Activated CD4-positive, alpha-beta T cell treated with anti-CD3 and anti-CD28 coated beads, Interleukin-2, Interleukin-4, amounts not matched to agents 100 ng/mL and 50 ng/mL, durations not matched to agents 16 hours and 8 hours (primary cell): ENCODE measurements at regions not wholly inside any gene's neighbourhood (a gene's known extent, or its start where the extent isn't known, plus 50 kb on each side); places are given as distances from the start of the nearest gene placed in this dataset.

ENCODE experiments used
- DNase-seq: peaks from one replicate; pipeline ENCODE4 v3.0.0-alpha.2; 2020; ENCODE audit warnings: low spot score

- no peak for DNase-seq
Measured at GRCh38 chr12:5230156-5230555, 186.5 kb downstream of the KCNA5 start.

DNA sequence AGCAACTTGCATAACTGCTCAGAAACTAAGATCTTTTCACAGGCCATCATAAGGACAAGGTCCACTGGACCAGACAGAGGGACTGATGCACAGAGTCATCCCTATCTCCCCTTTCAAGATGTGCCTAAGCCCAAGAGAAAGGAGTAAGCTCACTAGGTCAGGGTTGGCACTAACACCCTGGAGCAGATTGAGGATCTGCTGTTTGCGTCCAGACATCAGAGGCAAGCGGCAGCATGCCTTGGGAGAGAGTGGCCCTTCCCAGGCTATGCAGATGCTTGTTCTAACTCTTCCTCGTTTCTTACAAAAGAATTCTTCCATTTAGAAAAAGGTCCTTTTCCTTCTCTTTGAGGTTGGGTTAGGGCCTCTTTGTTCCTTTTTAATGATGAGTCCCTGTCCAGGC is 187.2 kb downstream of the KCNA5 start:
- DNase-seq = no peak

DNA sequence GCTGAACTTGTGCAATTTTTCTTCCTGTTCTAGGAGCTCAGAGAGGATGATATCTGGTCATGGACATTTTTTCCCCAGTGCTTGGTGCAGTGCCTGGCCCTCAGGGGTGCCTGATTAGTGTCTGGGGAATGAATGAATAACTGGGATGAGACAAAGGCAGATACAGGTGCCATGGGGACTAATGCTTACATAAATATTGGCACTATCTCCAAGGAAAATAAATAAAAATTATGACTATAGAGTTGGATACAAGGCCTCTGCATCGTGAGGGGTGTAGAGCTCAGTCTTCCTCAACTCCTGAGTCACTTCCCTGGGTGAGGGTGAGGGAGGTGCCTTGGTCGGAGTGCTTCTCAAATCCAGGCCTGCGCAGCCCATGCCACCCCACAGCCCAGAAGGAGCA is 188.6 kb downstream of the KCNA5 start:
- no peak for DNase-seq

- DNase-seq = no peak
Measured at GRCh38 chr12:5232826-5233500, 189.3 kb downstream of the KCNA5 start.

DNA sequence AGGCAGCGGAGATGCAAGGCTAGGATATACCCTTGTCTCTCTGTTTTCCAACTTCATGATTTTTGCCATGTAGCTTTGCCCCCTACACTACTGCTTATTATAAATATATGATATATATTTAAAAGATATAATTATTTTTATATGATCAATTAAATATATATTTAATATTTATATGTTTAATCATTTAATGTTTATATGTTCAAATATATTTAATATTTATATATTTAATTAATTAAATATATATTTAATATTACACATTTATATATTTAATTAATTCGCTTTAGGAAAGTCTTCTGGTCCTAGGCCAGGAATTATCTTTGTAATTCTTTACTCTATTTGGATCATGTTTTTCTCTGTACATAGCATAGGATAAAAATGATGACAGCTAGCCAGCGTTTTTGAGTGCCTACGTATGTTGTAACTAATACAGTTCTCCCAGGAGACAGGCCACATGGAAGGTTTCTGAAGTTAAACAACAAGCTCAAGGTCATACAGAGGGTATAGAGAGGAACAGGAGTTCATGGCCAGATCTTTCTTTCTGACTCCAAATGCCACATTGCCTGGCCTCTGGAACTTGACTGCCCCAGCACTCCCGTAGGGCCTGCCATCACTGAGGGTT is 192.5 kb downstream of the KCNA5 start:
- no peak for DNase-seq

DNA sequence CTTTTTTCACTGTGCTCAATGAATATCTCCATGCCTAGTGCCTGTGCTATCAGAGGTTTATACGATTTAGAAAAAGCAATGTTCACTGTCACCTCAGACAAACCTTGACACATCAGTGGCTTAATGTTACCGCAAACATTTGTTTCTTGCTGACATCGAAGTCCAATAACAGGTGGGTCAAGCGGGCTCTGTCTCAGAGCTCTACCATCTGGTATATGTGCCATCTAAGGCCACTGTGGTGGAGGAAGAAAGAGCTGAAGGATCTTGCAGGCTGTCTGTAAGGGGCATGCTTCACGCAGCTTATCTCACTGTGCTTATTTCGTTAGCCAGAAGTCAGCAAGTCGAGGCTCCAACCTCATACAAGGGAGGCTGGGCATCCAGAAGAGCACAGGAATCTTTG is 189.5 kb upstream of the NTF3 start:
- no peak for DNase-seq

DNA sequence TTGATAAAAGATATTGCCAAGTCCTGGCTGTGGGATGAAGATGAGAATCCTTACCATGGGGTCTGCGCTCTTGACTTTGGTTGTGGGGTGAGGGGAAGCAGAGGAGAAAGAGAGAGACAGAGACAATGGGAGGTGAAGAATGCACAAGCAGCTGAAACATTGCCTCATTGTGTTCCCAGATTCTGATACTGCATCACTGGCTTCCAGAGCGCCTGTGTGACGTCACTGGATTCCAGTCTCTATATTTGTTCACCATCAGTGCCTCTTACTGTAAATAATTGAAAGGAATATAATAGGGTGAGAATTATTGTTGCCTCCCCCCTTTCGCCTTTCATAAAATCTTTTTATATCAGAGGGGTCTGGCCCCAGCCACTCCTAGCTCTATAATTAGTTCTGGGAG is 188.9 kb upstream of the NTF3 start:
- no peak for DNase-seq

GRCh38 chr12:5244513-5244972 is 187.4 kb upstream of the NTF3 start:
- no peak for DNase-seq

- no peak for DNase-seq
Measured at GRCh38 chr12:5246196-5246595, 185.7 kb upstream of the NTF3 start.

GRCh38 chr12:5247144-5247543 is 184.8 kb upstream of the NTF3 start:
- no peak for DNase-seq

DNA sequence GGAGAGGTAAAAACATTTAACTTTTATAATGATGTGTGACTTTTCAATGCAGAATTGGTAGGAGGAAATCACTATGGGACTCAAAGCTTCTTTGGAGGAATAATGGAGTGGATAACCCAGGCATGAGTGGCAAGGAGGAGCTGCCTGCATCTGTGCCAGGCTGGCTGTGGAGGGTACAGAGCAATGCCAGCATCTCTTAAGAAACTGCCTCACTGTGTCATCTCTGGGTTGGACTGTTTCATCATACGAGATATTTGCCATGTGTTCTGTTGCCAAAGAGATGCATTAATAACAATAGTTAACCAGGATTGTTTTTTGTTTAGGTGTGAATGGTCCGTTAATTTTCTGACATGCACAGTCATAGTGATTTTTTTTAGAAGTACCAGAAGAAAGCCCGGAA is 183.7 kb upstream of the NTF3 start:
- DNase-seq = no peak

- no peak for DNase-seq
Measured at GRCh38 chr12:5248999-5249526, 182.8 kb upstream of the NTF3 start.

GRCh38 chr12:5251092-5251491 is 180.8 kb upstream of the NTF3 start:
- no peak for DNase-seq

DNA sequence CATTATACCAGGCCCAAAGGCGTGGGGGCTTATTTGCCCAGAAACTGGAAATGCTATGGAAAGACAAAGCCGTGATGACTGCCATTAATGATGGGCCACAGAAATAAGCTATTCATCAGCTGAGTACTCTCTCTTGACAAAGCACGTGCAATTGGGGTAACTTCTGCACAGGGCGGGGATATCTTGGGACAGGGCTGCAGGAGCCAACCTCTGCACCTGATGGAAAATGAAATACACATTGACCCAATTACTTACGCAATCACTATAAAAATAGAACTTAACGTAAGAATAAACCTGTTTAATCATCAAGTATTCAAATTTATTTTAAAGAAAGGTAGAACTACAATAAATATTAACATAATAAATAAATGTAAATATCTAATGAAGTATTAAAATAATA is 180.1 kb upstream of the NTF3 start:
- DNase-seq = no peak

DNA sequence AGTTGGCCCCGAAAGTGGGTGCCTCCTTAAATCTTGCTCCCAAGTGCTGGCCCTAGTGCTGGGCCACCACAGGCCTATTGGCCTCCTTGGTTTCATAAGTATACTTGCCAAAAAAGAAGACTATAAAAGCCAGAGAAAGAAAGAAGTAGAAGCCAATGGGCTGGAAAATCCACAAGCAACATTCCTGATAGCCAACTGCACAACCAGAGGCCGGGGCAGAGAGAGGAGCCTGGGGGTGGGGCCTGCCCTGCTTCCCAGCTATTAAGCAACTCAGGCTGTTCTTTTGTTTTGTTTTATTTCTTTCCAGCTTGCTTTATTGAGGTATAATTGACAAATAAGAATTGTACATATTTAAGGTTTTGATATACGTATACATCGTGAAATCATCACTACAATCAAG is 177.2 kb upstream of the NTF3 start:
- no peak for DNase-seq

DNA sequence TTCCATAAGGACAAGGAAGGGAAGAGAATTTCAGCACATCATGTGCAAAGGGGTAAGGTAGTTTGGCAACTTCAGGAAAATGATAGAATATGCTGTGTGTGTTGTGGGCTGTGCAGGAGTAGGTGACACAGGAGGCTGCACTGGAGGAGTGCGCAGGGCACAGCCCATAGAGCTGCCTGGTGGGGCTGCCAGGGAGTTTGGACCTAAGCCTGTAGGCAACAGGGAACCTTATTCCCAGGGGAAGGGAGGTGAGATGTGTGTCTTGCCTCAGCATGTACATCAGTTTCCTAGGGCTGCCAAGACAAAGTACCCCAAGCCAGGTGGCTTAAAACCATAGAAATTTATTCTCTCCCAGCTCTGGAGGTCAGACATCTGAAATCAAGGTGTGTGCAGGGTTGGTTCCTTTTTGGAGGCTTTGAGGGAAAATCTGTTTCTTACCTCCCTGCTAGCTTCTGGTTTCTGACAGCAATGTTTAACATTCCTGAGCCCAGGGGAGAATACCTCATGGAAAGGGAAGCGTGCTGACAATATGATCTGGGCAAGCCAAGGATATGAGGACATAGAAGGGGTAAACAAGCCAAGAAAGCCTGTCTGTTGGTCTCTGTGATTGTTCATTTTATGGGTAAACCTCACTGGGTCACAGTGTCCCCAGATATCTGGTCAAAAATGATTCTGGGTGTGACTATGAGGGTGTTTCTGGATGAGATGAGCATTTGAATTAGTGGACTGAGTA is 174.0 kb upstream of the NTF3 start:
- DNase-seq = no peak

DNA sequence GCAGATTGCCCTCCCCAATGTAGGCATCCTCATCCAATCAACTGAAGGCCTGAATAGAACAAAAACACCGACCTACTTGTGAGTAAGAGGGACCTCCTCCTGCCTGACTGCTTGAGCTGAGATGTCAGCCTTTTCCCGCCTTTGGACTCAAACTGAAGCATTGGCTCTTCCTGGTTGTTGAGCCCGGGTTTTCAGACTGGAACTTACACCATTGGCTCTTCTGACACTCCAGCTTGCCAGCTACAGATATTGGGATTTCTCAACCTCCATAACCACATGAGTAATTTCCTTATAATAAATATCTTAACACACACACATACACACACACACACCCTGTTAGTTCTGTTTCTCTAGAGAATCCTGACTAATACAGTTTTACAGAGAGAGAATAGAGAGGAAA is 173.4 kb upstream of the NTF3 start:
- DNase-seq = no peak

- DNase-seq = no peak
Measured at GRCh38 chr12:5258926-5259325, 173.0 kb upstream of the NTF3 start.

- DNase-seq = no peak
Measured at GRCh38 chr12:5259523-5259922, 172.4 kb upstream of the NTF3 start.

- DNase-seq = no peak
Measured at GRCh38 chr12:5260086-5260485, 171.8 kb upstream of the NTF3 start.

GRCh38 chr12:5260591-5261086 is 171.3 kb upstream of the NTF3 start:
- DNase-seq = no peak

DNA sequence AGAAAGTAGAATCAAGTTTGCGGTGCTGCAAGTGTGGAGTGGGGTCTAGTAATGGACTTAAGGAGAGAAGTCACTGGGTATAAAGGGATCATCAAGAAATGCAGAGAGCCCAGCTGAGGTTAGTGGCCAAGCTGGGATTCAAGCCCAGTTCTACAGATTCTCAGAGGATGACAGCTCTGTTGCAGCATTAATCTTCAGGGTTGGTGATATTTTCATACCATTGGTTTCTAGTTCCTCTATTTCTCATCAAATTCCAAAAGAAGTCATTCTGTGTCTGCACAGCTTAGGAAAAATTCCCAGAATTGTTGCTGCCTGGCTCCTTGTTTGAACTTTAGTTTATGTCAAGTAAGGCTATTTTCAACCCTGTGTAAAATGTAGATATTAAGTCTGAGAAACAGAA is 169.5 kb upstream of the NTF3 start:
- no peak for DNase-seq

DNA sequence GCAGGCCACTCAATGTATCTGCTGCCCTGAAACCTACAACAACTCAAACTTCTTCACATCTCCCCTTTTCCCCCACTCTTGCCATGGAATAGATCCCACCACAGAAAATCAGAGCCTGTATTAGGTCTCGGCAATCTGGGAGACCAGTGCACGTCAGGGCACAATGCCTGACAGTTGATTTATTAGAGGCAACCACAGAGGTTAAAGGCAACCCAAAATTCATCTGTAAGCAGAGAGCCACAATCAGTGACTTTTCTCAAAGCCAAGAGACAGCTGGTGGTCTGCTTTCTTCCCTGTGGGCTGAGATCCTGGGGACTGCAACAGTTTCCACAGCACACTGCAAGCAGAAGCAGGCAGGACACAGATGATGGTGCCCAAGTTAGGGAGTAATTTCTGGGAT is 169.0 kb upstream of the NTF3 start:
- DNase-seq = no peak
